Adrenal gland (tissue), 5 donors: ENCODE measurements at regions not wholly inside any gene's neighbourhood (a gene's known extent, or its start where the extent isn't known, plus 50 kb on each side); places are given as distances from the start of the nearest gene placed in this dataset.

ENCODE experiments used
- CTCF ChIP-seq, 6 experiments: fragments of 450-650 bp in 4 of 6; fragments of 200-600 bp in 2 of 6; sonication (generic) in 1 of 6; IDR thresholded peaks; 1 replicate in 5 of 6; 2 replicates in 1 of 6; pipeline versions ENCODE4 v1.5.1 to v1.8.0; 2016 to 2021; ENCODE audit warnings: antibody characterized with exemption in 6 of 6, mild to moderate bottlenecking in 2 of 6, moderate library complexity in 1 of 6
- POLR2A ChIP-seq, 2 donors: fragments of 450-650 bp; IDR thresholded peaks; one replicate each; pipeline ENCODE4 v1.6.1; 2017; ENCODE audit warnings: antibody characterized with exemption in 2 of 2, mild to moderate bottlenecking in 2 of 2, moderate library complexity in 1 of 2
- donor health status: DM: no; HTN: no; CAD: no.

GRCh38 chr2:53516650-53517049, 251.0 kb upstream of the CHAC2 start:
- TF ChIP-seq CTCF (IDR thresholded peaks at IDR 0.05) (no peak), POLR2A (IDR thresholded peaks at IDR 0.05) (no peak)
